Neural cell (in vitro differentiated cells): ENCODE measurements at regions not wholly inside any gene's neighbourhood (a gene's known extent, or its start where the extent isn't known, plus 50 kb on each side); places are given as distances from the start of the nearest gene placed in this dataset.
"Not testable (repeated sequence)": the region's sequence is repeated elsewhere in the genome, so short reads cannot be mapped to it uniquely, and the experiment has no call there.

Experiments used
- CTCF ChIP-seq: fragments of 450-650 bp; IDR thresholded peaks from 2 replicates; pipeline ENCODE4 v1.5.1; 2014; ENCODE audit warnings: antibody characterized with exemption, mild to moderate bottlenecking, moderate library complexity; ENCODE audit not compliant: poor library complexity, severe bottlenecking
- EP300 ChIP-seq: fragments of 450-650 bp; conservative IDR thresholded peaks from 2 replicates; pipeline ENCODE4 v1.6.1; 2014; ENCODE audit warnings: antibody characterized with exemption, mild to moderate bottlenecking, moderate library complexity; ENCODE audit not compliant: poor library complexity, severe bottlenecking
- EZH2 ChIP-seq: fragments of 200-600, 300-800 bp; shearing (Covaris generic), sonication (generic); IDR thresholded peaks from 2 replicates; pipeline ENCODE4 v1.6.1; 2014; ENCODE audit warnings: antibody characterized with exemption, low read length, borderline replicate concordance, mild to moderate bottlenecking; ENCODE audit not compliant: insufficient read depth, poor library complexity, severe bottlenecking
- POLR2AphosphoS5 ChIP-seq: IDR thresholded peaks from 2 replicates; pipeline ENCODE4 v1.6.1; 2012
- RAD21 ChIP-seq: fragments of 450-650 bp; conservative IDR thresholded peaks from 2 replicates; pipeline ENCODE4 v1.6.1; 2014; ENCODE audit warnings: antibody characterized with exemption, mild to moderate bottlenecking, moderate library complexity
- REST ChIP-seq: IDR thresholded peaks from 2 replicates; pipeline ENCODE4 v1.6.1; 2012; ENCODE audit warnings: borderline replicate concordance
- TAF1 ChIP-seq: IDR thresholded peaks from 2 replicates; pipeline ENCODE4 v1.6.1; 2012; ENCODE audit warnings: low read depth

GRCh38 chr20:40909489-40909888 lies 119.1 kb upstream of the TOP1 start:
- not testable (repeated sequence) for TF ChIP-seq CTCF, TAF1, EZH2, RAD21, EP300, REST, POLR2AphosphoS5
